Ramos (cell line): ENCODE measurements at regions not wholly inside any gene's neighbourhood (a gene's known extent, or its start where the extent isn't known, plus 50 kb on each side); places are given as distances from the start of the nearest gene placed in this dataset.

Experiments used
- in situ Hi-C: fragments of 300-500 bp; cut with MboI; formaldehyde crosslinking; loops from one replicate; pipeline ENCODE4 v1.14.3; 2022; ENCODE audit warnings: low sequenced_read_pairs; ENCODE audit not compliant: unreplicated experiment

- in situ Hi-C loops, result no loop called here
Observed at GRCh38 chr18:38586327-38586726, 1020.7 kb upstream of the CELF4 start.

- in situ Hi-C loops, result no loop called here
Observed at GRCh38 chr18:38579764-38580163, 1014.2 kb upstream of the CELF4 start.

GRCh38 chr18:38576916-38577315 is 1011.3 kb upstream of the CELF4 start:
- in situ Hi-C loops, result no loop called here

GRCh38 chr18:38576349-38576748 is 1010.8 kb upstream of the CELF4 start:
- in situ Hi-C loops, result no loop called here

- in situ Hi-C loops, result no loop called here
Observed at GRCh38 chr18:38575648-38576047, 1010.0 kb upstream of the CELF4 start.

GRCh38 chr18:38575023-38575422 is 1009.4 kb upstream of the CELF4 start:
- in situ Hi-C loops, result no loop called here

GRCh38 chr18:38572554-38573111 is 1007.0 kb upstream of the CELF4 start:
- in situ Hi-C loops, result no loop called here

GRCh38 chr18:38571651-38572050 is 1006.1 kb upstream of the CELF4 start:
- in situ Hi-C loops, result no loop called here

- in situ Hi-C loops, result no loop called here
Observed at GRCh38 chr18:38565513-38565912, 999.9 kb upstream of the CELF4 start.

GRCh38 chr18:38563396-38563980 is 997.9 kb upstream of the CELF4 start:
- in situ Hi-C loops, result no loop called here

- in situ Hi-C loops, result no loop called here
Observed at GRCh38 chr18:38557006-38557405, 991.4 kb upstream of the CELF4 start.

GRCh38 chr18:38552732-38553321 is 987.2 kb upstream of the CELF4 start:
- in situ Hi-C loops, result no loop called here

- in situ Hi-C loops, result no loop called here
Observed at GRCh38 chr18:38551881-38552280, 986.3 kb upstream of the CELF4 start.

GRCh38 chr18:38545071-38545470 is 979.5 kb upstream of the CELF4 start:
- in situ Hi-C loops, result no loop called here

- in situ Hi-C loops, result no loop called here
Observed at GRCh38 chr18:38539856-38540255, 974.3 kb upstream of the CELF4 start.

GRCh38 chr18:38539371-38539770 is 973.8 kb upstream of the CELF4 start:
- in situ Hi-C loops, result no loop called here

- in situ Hi-C loops, result no loop called here
Observed at GRCh38 chr18:38534073-38534472, 968.5 kb upstream of the CELF4 start.

- in situ Hi-C loops, result no loop called here
Observed at GRCh38 chr18:38526922-38527321, 961.3 kb upstream of the CELF4 start.

GRCh38 chr18:38525039-38525438 is 959.4 kb upstream of the CELF4 start:
- in situ Hi-C loops, result no loop called here

GRCh38 chr18:38520786-38521185 is 955.2 kb upstream of the CELF4 start:
- in situ Hi-C loops, result no loop called here

GRCh38 chr18:38502539-38502938 is 936.9 kb upstream of the CELF4 start:
- in situ Hi-C loops, result no loop called here

- in situ Hi-C loops, result no loop called here
Observed at GRCh38 chr18:38497266-38497665, 931.7 kb upstream of the CELF4 start.
